ENCODE measurements at regions not wholly inside any gene's neighbourhood (a gene's known extent, or its start where the extent isn't known, plus 50 kb on each side); places are given as distances from the start of the nearest gene placed in this dataset.
A peak's percentile ranks its signal among the peaks of the same experiment; 100 is the strongest.

DNA sequence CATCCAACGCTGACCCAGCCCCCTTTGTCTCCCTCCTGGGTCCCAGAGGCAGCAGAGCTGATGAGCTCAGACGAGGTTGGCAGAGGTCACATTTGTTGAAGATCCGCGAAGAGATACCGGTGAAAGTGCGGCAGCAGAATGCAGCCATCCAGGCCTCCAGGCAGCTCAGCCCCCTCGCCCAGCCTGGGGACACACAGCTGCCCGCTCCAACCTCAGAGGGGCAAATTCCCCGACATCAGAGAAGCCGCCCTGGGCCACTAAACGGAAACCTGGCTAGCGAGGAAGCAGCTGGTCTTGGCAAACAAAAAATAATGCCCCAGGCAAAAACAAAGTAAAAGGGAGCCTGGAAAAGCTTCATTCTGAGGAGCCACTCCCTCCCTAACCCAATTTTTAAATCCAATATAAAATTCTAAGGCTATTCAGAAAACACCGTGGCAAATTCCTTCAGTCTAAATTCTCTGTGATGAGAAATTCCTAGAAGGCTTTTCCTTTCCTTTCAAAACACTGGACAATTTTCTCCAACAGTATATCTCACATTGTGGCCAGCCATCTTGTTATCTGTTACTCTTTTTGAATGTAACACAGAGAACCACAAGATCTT, 262.4 kb downstream of the SS18 start:
- WGBS: 43% methylated on average over 13 of the region's 13 CpGs
- peak in 1 of 2 donors; percentile 10 for ATAC-seq
- no peak for DNase-seq
- Histone ChIP-seq H3K4me3 (ENCODE audit: low read length) (no peak overlapping the region), H3K27ac (ENCODE audit: low read length) (no peak overlapping the region), H3K27me3 (ENCODE audit: control insufficient read depth, insufficient read depth) (no peaks in the 10 kb centered on the region), H3K4me1 (ENCODE audit: control insufficient read depth, insufficient read depth, low read length) (no peaks in the 10 kb centered on the region), H3K9me3 (ENCODE audit: control insufficient read depth, low read length) (no peaks in the 10 kb centered on the region)
- intact Hi-C loops (cut with DNase I): no loop called here

DNA sequence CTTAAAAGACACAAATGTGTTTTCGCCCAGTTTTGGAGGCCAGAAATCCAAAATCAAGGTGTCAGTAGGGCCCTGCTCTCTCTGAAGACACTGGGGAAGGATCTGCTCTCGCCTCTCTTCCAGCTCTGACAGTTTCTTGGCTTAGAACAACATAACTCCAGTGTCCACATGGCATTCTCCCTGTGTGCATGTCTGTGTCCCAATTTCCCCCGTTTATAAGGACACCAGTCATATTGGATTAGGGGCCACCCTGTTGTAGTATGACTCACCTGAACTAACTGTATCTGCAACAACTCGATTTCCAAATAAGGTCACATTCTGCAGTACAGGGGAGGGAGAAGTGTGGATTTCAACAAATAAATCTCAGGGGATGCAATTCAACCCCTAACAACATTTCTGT, 263.2 kb downstream of the SS18 start:
- DNase-seq (no peak), ATAC-seq (peak; percentile 27 to 55)
- Histone ChIP-seq H3K4me1 (ENCODE audit: control insufficient read depth, insufficient read depth, low read length) (no peaks in the 10 kb centered on the region), H3K9me3 (ENCODE audit: control insufficient read depth, low read length) (no peaks in the 10 kb centered on the region), H3K4me3 (ENCODE audit: low read length) (no peak overlapping the region), H3K27ac (ENCODE audit: low read length) (no peak overlapping the region), H3K27me3 (ENCODE audit: control insufficient read depth, insufficient read depth) (no peaks in the 10 kb centered on the region)
- intact Hi-C loops (cut with DNase I): no loop called here
- WGBS: 56% methylated on average over 4 of the region's 4 CpGs

DNA sequence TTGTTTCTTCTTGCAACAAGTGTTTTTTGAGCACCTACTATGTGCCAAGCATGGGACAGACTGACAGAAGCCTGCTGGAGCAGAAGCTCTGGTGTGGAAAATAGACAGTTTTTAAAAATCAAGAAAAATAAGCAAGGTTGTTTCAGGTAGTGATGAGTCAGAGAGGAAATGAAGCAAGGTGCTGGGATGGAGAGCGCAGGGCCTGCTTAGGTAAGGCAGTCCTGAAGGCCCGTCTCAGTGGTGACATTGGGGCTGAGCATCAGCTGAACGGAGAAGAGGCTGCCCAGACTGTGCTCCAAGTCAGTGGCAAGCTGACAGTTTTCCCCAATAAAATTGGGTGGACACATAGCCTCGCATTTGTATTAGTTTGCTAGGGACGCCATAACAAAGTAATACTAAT, 263.6 kb downstream of the SS18 start:
- H3K4me3 ChIP-seq (ENCODE audit: low read length): no peak overlapping the region
- intact Hi-C loops (cut with DNase I): no loop called here
- ATAC-seq: no peak
- no peaks in the 10 kb centered on the region for H3K9me3 ChIP-seq (ENCODE audit: control insufficient read depth, low read length)
- no peak overlapping the region for H3K27ac ChIP-seq (ENCODE audit: low read length)
- H3K4me1 ChIP-seq (ENCODE audit: control insufficient read depth, insufficient read depth, low read length): no peaks in the 10 kb centered on the region
- WGBS: 84% methylated on average over 5 of the region's 5 CpGs
- no peak for DNase-seq
- no peaks in the 10 kb centered on the region for H3K27me3 ChIP-seq (ENCODE audit: control insufficient read depth, insufficient read depth)

DNA sequence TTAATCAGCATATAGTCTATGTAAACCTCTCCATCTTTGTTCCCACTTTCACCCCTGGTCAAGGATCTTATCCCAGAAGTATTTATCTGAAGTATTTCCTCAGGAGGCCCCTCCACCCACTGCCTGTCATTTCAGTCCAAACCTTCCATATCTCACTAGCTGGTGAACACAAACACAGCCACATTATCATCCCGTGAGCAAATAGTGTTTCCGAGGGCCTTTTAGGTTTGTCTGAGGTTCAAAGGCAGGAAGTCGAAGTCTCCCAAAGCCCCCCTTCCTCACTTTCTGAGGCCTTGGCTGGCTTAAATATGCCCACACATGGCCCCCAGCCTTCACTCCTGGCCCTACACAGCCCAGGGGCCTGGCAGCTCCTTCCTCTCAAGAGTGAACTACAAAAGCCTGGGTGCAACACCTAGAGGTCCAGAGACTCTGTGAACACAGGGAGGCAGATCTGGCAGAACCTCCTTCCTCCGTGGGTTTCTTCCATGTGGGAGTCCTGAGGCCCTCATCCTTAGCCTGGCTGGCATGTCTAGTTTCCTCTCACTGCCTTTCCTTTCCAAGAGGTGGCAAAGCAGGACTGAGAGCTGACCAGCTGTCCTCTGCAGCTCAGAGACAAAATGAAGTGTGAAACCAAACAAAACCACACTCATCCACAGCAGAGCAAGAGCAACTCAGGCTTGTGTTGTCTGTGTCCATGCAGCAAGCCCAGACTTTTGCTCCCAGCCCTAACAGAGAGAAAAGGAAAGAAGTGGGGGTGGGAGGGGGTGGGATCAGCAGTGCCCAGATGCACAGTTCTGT, 264.2 kb downstream of the SS18 start:
- no peak for DNase-seq
- intact Hi-C loops (cut with DNase I): no loop called here
- no peak overlapping the region for H3K4me3 ChIP-seq (ENCODE audit: low read length)
- 69% methylated on average over 4 of the region's 4 CpGs for whole genome bisulfite sequencing
- H3K27me3 ChIP-seq (ENCODE audit: control insufficient read depth, insufficient read depth): no peaks in the 10 kb centered on the region
- H3K9me3 ChIP-seq (ENCODE audit: control insufficient read depth, low read length): no peaks in the 10 kb centered on the region
- ATAC-seq: peak in 1 of 2 donors; percentile 71
- no peak overlapping the region for H3K27ac ChIP-seq (ENCODE audit: low read length)
- no peaks in the 10 kb centered on the region for H3K4me1 ChIP-seq (ENCODE audit: control insufficient read depth, insufficient read depth, low read length)

DNA sequence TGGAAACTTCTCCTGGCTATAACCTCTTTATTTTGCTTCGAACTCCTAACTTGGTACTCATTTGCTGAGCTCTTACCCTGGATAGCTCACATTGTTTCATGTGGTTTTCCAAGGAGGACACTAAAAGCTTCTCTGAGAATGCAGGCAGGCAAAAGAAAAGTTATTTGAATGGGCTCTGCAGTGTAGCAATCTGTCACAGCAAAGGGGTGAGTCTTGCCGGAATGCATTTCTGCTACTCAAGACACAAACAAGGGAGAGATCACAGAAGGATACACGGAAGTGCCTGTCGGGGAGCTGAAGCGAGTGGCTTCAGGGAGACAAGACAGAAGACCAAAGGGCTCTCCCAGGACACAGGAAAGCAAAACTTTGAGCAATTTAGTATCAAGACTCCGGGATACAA, 265.4 kb downstream of the SS18 start:
- no peak for ATAC-seq
- WGBS: 59% methylated on average over 6 of the region's 6 CpGs

DNA sequence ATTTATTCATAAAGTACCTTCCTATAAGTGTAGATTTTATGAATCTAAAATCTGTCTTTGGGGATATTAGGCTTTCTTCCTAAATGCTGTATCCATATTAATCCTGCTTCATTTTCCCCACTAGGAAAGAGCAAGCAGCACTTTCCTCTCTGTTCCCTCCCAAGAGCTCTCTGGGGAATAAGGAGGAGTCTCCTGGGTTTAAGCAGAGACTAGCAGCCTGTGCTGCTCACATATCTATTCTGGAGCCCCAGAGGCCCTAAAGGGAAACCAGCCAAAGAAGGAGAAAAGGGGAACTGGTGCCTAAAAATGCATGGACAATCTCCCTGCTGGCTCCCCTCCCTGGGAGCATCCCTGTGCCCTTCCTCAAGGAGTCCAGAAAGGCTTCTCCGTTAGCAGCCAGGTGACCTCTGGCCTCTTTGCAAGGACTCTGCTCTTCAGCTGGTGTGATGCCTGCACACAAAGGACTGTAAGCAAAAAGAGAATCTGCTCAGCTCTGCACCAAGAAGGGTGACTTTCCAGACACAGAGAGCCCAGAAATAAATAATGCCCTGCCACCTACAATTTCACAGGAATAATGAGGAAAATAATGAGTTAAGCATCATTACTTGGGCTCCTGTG, 270.6 kb downstream of the SS18 start:
- no peak overlapping the region for H3K4me3 ChIP-seq (ENCODE audit: low read length)
- no peaks in the 10 kb centered on the region for H3K4me1 ChIP-seq (ENCODE audit: control insufficient read depth, insufficient read depth, low read length)
- H3K9me3 ChIP-seq (ENCODE audit: control insufficient read depth, low read length): no peaks in the 10 kb centered on the region
- DNase-seq: no peak
- 34% methylated on average over 1 of the region's 1 CpG for WGBS
- no peak for ATAC-seq
- intact Hi-C loops (cut with DNase I): no loop called here
- H3K27ac ChIP-seq (ENCODE audit: low read length): no peak overlapping the region
- peaks cover 2% of the 10 kb centered on the region for H3K27me3 ChIP-seq (ENCODE audit: control insufficient read depth, insufficient read depth)

More for the DNA sequence above, 265.4 kb downstream of the SS18 start:
- Histone ChIP-seq H3K27ac (ENCODE audit: low read length) (no peak overlapping the region), H3K4me1 (ENCODE audit: control insufficient read depth, insufficient read depth, low read length) (no peaks in the 10 kb centered on the region), H3K9me3 (ENCODE audit: control insufficient read depth, low read length) (no peaks in the 10 kb centered on the region), H3K4me3 (ENCODE audit: low read length) (no peak overlapping the region), H3K27me3 (ENCODE audit: control insufficient read depth, insufficient read depth) (no peaks in the 10 kb centered on the region)
- intact Hi-C loops (cut with DNase I): no loop called here
- no peak for DNase-seq

DNA sequence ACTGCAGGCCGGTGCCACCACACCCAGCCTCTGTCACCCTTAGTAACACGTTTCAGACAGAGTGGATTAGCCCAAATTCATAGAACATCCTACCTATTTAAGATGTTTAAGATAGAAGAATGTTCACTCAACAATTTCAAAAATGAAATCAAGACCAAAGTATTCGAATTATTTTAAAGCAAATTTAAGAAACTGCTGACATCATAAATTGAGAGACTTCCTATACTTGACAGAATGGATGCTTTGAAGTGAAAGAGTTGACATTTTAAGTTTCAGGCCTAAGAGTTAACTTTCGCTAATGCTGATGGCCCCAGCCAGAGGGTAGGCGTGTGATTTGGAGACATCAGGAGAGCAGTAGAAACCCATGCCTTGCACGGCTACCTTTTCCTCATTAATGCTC, 271.9 kb downstream of the SS18 start:
- DNase-seq: no peak
- intact Hi-C loops (cut with DNase I): no loop called here
- WGBS: 92% methylated on average over 6 of the region's 6 CpGs
- Histone ChIP-seq H3K9me3 (ENCODE audit: control insufficient read depth, low read length) (no peaks in the 10 kb centered on the region), H3K27ac (ENCODE audit: low read length) (no peak overlapping the region), H3K4me3 (ENCODE audit: low read length) (no peak overlapping the region), H3K4me1 (ENCODE audit: control insufficient read depth, insufficient read depth, low read length) (no peaks in the 10 kb centered on the region), H3K27me3 (ENCODE audit: control insufficient read depth, insufficient read depth) (peaks cover 2% of the 10 kb centered on the region)
- no peak for ATAC-seq

DNA sequence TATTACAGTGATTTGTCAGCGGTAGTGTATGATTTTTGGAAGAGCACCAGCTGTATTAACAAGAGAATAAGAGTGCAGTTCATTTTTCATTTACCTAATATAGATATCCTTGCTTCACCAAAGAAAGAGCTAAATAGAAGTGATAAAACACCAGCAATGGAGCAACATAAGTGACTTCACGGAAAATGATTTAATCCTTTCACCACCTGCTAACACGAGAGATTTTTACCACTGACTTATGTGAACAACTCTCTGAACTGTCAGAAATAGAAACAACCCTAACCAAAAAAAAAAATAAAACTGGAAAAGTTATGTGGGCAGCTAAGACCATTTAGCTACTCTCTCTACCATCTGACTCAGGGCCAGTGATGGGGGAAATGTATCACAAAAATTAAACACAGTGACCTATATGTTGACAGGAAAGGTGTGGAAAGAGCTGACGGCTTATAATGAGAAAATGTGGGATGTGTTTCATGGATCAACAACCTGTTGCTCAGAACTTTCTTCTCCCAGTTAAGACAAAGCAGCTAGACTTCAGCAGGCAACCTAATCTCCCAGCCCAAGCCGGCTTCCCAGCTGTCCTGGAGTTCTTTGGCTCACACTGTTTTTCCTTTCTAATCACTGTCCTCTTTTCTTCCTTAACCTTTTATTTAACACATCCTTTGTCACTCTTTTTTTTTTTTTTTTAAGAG, 272.7 kb downstream of the SS18 start:
- no peak for DNase-seq
- intact Hi-C loops (cut with DNase I): no loop called here
- no peak for ATAC-seq
- no peak overlapping the region for H3K27ac ChIP-seq (ENCODE audit: low read length)
- H3K4me1 ChIP-seq (ENCODE audit: control insufficient read depth, insufficient read depth, low read length): no peaks in the 10 kb centered on the region
- no peaks in the 10 kb centered on the region for H3K9me3 ChIP-seq (ENCODE audit: control insufficient read depth, low read length)
- 52% methylated on average over 5 of the region's 5 CpGs for WGBS
- no peak overlapping the region for H3K4me3 ChIP-seq (ENCODE audit: low read length)
- peaks cover 2% of the 10 kb centered on the region for H3K27me3 ChIP-seq (ENCODE audit: control insufficient read depth, insufficient read depth)

DNA sequence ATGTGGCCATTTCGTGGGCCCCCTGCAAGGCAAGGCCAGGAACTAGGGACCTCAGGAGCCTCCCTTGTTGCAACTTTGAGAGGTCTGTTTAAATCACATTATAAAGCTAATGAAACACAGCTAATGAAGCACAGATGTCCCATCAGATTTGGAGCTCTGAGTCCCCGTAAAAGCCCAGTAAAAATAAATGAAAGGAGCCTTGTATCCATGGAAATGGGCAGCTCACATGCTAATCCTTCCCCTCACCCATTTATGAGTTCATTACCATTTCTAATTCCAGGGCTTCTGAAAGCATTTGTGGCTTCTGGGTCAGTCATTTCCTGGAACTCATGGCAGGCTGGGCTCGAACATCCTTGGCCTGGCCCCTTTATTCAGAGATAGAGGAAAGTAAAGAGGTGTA, 274.8 kb downstream of the SS18 start:
- no peak for DNase-seq
- 84% methylated on average over 3 of the region's 3 CpGs for WGBS
- Histone ChIP-seq H3K4me1 (ENCODE audit: control insufficient read depth, insufficient read depth, low read length) (no peaks in the 10 kb centered on the region), H3K9me3 (ENCODE audit: control insufficient read depth, low read length) (no peaks in the 10 kb centered on the region), H3K27me3 (ENCODE audit: control insufficient read depth, insufficient read depth) (peaks cover 2% of the 10 kb centered on the region), H3K27ac (ENCODE audit: low read length) (no peak overlapping the region), H3K4me3 (ENCODE audit: low read length) (no peak overlapping the region)
- intact Hi-C loops (cut with DNase I): no loop called here
- no peak for ATAC-seq

DNA sequence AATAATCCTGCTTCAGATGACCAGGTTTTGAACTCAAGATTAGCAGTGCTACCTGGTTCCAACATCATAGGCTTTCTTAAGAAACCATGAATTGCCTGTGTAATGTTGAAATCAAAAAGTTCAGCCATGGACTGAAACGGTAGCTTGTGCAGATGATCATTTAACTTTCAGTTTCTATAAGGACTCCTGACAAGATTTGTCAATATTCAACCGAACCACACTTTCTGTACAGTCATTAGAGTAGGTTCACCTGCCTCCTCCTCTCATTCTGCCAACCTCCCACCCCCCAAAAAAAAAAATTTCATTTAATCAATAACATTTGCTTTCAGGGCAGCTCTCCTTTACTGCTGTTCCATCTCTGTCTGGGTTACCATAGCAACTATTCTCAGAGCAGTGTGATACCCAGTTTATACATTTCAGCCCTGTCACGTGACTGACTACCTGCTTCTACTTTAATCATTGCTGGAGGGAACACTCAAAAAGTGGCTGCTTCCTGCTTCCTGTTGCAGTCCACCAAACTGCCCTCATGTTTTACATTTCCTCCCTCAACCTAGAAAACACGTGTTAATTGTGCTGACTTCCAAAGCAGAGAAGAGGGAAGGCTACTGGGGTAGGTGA, 275.5 kb downstream of the SS18 start:
- no peak for DNase-seq
- Histone ChIP-seq H3K4me3 (ENCODE audit: low read length) (no peak overlapping the region), H3K27ac (ENCODE audit: low read length) (no peak overlapping the region), H3K4me1 (ENCODE audit: control insufficient read depth, insufficient read depth, low read length) (no peaks in the 10 kb centered on the region), H3K9me3 (ENCODE audit: control insufficient read depth, low read length) (no peaks in the 10 kb centered on the region), H3K27me3 (ENCODE audit: control insufficient read depth, insufficient read depth) (peaks cover 2% of the 10 kb centered on the region)
- 75% methylated on average over 4 of the region's 4 CpGs for WGBS
- ATAC-seq: no peak
- intact Hi-C loops (cut with DNase I): no loop called here

DNA sequence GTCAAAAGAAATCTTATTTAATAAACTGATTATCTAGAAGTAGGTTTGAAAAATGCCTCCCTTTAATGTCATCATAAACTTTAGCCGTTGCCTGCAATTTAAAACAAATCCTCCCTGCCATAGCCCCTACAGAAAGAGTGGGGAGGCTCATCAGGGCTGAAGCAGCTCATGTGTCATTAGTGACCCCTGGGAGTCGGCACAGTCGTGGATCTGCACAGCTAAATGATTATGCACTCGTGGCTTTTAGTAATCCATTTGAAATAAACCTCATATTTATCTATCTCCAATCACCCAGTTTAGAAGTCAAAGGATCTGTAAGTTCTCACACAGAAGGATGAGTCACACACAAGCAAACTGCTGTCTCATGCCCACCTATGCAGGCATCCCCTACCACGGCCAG, 277.3 kb downstream of the SS18 start:
- WGBS: 80% methylated on average over 5 of the region's 5 CpGs
- Histone ChIP-seq H3K27me3 (ENCODE audit: control insufficient read depth, insufficient read depth) (no peaks in the 10 kb centered on the region), H3K9me3 (ENCODE audit: control insufficient read depth, low read length) (no peaks in the 10 kb centered on the region), H3K4me1 (ENCODE audit: control insufficient read depth, insufficient read depth, low read length) (no peaks in the 10 kb centered on the region), H3K27ac (ENCODE audit: low read length) (no peak overlapping the region), H3K4me3 (ENCODE audit: low read length) (no peak overlapping the region)
- intact Hi-C loops (cut with DNase I): no loop called here
- no peak for DNase-seq
- no peak for ATAC-seq

Data from right cardiac atrium (tissue), 5 donors.